ENCODE measurements at regions not wholly inside any gene's neighbourhood (a gene's known extent, or its start where the extent isn't known, plus 50 kb on each side); places are given as distances from the start of the nearest gene placed in this dataset.

DNA sequence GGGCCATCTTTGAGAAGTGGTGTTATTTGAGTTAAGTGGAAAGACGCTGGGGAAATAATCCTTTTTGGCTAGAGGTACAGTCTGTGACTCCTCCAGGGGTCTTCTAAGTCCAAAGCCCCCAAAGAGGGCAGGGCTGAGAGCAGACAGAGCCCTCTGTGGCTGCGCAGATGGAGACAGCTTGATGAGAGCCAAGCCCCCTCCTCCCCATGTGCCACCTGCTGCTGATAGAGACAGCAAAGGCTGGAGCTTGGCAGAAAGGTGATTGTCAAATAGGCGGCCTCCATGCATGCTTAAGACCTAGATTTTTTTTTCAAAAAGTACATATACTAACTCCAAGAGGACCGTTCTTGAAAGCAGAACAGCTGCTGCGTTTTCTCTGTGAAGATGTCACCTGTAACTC is 72.4 kb downstream of the CRYGS start:
- no peak overlapping the region for H3K4me3 ChIP-seq
- 61 to 75% methylated on average over 3 to 4 of the region's 5 CpGs for WGBS, 2 donors (ENCODE audit: low coverage in 1 of 2)
- no peaks in the 10 kb centered on the region for H3K36me3 ChIP-seq
- no peak for ATAC-seq
- no peak overlapping the region for H3K27ac ChIP-seq
- no peaks in the 10 kb centered on the region for H3K9me3 ChIP-seq
- H3K27me3 ChIP-seq, result no peaks in the 10 kb centered on the region
- H3K4me1 ChIP-seq, result peaks cover 0 to 15% (median 0%) of the 10 kb centered on the region in 3 donors
- TF ChIP-seq POLR2AphosphoS5 (IDR thresholded peaks at IDR 0.05) (no peak), POLR2A (IDR thresholded peaks at IDR 0.05) (no peak), EP300 (IDR thresholded peaks at IDR 0.05) (no peak)
- TF ChIP-seq, protein P1, sequence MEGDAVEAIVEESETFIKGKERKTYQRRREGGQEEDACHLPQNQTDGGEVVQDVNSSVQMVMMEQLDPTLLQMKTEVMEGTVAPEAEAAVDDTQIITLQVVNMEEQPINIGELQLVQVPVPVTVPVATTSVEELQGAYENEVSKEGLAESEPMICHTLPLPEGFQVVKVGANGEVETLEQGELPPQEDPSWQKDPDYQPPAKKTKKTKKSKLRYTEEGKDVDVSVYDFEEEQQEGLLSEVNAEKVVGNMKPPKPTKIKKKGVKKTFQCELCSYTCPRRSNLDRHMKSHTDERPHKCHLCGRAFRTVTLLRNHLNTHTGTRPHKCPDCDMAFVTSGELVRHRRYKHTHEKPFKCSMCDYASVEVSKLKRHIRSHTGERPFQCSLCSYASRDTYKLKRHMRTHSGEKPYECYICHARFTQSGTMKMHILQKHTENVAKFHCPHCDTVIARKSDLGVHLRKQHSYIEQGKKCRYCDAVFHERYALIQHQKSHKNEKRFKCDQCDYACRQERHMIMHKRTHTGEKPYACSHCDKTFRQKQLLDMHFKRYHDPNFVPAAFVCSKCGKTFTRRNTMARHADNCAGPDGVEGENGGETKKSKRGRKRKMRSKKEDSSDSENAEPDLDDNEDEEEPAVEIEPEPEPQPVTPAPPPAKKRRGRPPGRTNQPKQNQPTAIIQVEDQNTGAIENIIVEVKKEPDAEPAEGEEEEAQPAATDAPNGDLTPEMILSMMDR (IDR thresholded peaks at IDR 0.05), result no peak

DNA sequence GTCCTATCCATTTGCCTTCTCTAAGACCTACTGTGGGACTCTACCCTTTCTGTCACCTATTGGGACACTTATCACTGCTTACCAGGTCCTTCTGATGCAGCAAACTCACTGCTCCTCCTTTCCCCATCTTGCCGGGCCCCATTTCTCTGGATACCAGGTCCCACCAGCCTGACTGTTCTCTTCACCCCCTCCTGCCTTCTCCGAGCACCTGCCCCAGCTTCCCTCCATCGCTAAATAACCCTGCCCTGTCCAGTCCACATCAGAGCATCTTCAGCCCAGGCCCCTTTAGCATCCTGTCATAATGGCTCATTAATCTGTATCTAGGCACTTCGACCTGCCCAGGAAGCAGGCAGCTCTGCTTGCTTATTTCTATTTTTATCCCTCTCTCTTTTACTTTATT is 74.7 kb downstream of the CRYGS start:
- ATAC-seq, result no peak
- no peaks in the 10 kb centered on the region for H3K9me3 ChIP-seq

DNA sequence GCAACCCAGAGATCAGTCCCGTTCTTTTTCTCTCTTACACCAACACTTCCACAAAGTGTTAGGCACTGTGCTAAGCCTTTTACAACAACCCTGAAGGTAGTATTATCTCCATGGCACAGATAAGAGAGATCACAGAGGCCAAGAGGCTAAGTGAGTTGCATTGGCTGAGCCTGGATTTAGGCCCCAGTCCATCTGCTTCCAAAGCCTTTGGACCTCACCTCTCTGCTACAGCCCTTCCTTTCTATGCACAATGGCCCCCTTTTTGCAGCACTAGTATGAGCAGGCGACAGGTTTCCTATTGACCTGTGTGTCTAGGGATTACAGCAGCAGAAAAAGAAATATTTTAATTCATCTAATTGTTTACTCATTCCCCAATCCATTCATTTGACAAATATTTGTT is 76.2 kb downstream of the CRYGS start:
- WGBS, 2 donors (ENCODE audit: low coverage in 1 of 2), result 48 to 83% methylated on average over 2 of the region's 2 CpGs
- no peak for ATAC-seq
- TF ChIP-seq, protein P1 (IDR thresholded peaks at IDR 0.05), result no peak
- TF ChIP-seq POLR2A (IDR thresholded peaks at IDR 0.05), result no peak
- no peak for TF ChIP-seq POLR2AphosphoS5 (IDR thresholded peaks at IDR 0.05)
- TF ChIP-seq EP300 (IDR thresholded peaks at IDR 0.05), result no peak
- no peaks in the 10 kb centered on the region for H3K27me3 ChIP-seq
- H3K4me3 ChIP-seq, result no peak overlapping the region
- peaks cover 0 to 15% (median 0%) of the 10 kb centered on the region in 3 donors for H3K4me1 ChIP-seq
- no peaks in the 10 kb centered on the region for H3K9me3 ChIP-seq
- no peaks in the 10 kb centered on the region for H3K36me3 ChIP-seq
- no peak overlapping the region for H3K27ac ChIP-seq

More for the DNA sequence above, 74.7 kb downstream of the CRYGS start:
- Histone ChIP-seq H3K36me3 (no peaks in the 10 kb centered on the region), H3K27ac (peak overlapping the region in 1 of 4 donors; percentile 29), H3K4me1 (peaks cover 0 to 15% (median 0%) of the 10 kb centered on the region in 3 donors), H3K4me3 (no peak overlapping the region), H3K27me3 (no peaks in the 10 kb centered on the region)
- WGBS, 2 donors (ENCODE audit: low coverage in 1 of 2), result 47 to 61% methylated on average over 4 of the region's 4 CpGs
- no peak for TF ChIP-seq POLR2A (IDR thresholded peaks at IDR 0.05)

DNA sequence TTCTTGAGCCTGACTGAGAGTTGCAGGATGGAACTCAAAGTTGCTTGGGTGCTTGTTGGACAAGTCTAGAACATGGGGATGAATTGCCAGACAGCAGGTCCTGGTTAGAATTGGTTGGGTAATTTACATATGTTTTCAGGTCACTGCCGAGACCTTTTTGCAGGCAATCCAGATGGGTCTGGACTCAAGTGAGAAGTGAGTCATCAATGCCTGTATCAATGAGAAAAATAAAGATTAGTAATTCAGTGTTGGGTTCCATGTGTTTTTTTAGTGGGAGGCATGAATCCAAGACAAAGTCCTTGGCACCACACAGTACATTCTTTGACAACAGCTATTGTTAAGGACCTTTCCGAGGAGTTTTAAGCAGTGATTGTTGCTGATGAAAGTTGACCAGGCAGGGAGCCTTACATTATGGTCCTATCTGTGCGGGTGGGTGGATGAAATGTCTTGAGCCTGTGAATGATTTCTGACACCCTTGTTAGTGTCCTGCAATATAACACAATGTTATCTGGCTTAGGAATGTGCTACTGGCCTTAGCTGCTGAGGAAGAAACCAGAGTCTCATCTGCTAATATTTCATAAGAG is 77.7 kb downstream of the CRYGS start:
- Histone ChIP-seq H3K27me3 (no peaks in the 10 kb centered on the region), H3K9me3 (no peaks in the 10 kb centered on the region), H3K4me1 (peaks cover 0 to 15% (median 0%) of the 10 kb centered on the region in 3 donors), H3K4me3 (no peak overlapping the region), H3K27ac (no peak overlapping the region), H3K36me3 (no peaks in the 10 kb centered on the region)
- TF ChIP-seq EP300 (IDR thresholded peaks at IDR 0.05), result no peak
- no peak for TF ChIP-seq POLR2A (IDR thresholded peaks at IDR 0.05)
- TF ChIP-seq POLR2AphosphoS5 (IDR thresholded peaks at IDR 0.05), result no peak
- TF ChIP-seq, protein P1 (IDR thresholded peaks at IDR 0.05), result no peak
- ATAC-seq, result no peak
- WGBS, 2 donors (ENCODE audit: low coverage in 1 of 2), result 42 to 48% methylated on average over 2 to 3 of the region's 3 CpGs

DNA sequence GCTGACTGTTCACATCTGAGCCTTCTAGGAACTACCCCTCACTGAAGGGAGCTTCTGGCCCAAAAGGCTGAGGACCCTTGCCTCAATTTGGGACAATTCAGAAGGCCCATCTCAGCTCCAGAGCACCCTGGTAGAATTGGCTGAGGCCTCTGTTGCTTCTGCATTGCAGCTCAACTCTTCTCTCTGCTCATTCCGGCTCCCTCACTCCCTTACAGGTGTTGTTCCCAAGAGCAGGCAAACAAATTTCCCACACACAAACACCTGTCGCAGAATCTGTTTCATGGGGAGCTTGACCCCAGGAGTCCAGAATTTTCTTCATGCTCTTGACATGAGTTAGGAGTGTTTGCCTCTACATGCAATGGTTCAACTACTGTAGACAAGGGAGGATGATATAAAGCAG is 78.7 kb downstream of the CRYGS start:
- Histone ChIP-seq H3K4me1 (peaks cover 0 to 14% (median 0%) of the 10 kb centered on the region in 3 donors), H3K4me3 (no peak overlapping the region), H3K27me3 (no peaks in the 10 kb centered on the region), H3K27ac (no peak overlapping the region), H3K36me3 (no peaks in the 10 kb centered on the region), H3K9me3 (no peaks in the 10 kb centered on the region)
- WGBS, 2 donors (ENCODE audit: low coverage in 1 of 2), result 93% methylated on average over 2 of the region's 2 CpGs; no CpG with 5 or more reads in 1 of the 2 donors
- ATAC-seq, result no peak
- TF ChIP-seq POLR2AphosphoS5 (IDR thresholded peaks at IDR 0.05) (no peak), EP300 (IDR thresholded peaks at IDR 0.05) (no peak), POLR2A (IDR thresholded peaks at IDR 0.05) (no peak)
- TF ChIP-seq, protein P1 (IDR thresholded peaks at IDR 0.05), result no peak

Measured in gastroesophageal sphincter (tissue), 4 donors.